GM08714 (cell line): ENCODE measurements at regions not wholly inside any gene's neighbourhood (a gene's known extent, or its start where the extent isn't known, plus 50 kb on each side); places are given as distances from the start of the nearest gene placed in this dataset.

Experiments
- H3K4me3 ChIP-seq: fragments of 200-500 bp; sonication (Bioruptor generic); 2 replicates; pipeline ENCODE4 v1.5.1; 2014; ENCODE audit warnings: mild to moderate bottlenecking, low read length, inconsistent platforms
- ZNF274 ChIP-seq: IDR thresholded peaks from 2 replicates; pipeline ENCODE4 v1.6.1; 2012; ENCODE audit warnings: mild to moderate bottlenecking, low read depth, low read length

- no peak overlapping the region for H3K4me3 ChIP-seq
- no peak for TF ChIP-seq ZNF274
Measured at GRCh38 chr6:22091424-22091948, 205.3 kb downstream of the PRL start.

- no peak for TF ChIP-seq ZNF274
- no peak overlapping the region for H3K4me3 ChIP-seq
Measured at GRCh38 chr6:22095836-22096235, 201.0 kb downstream of the PRL start.

GRCh38 chr6:22098601-22099031 lies 198.2 kb downstream of the PRL start:
- H3K4me3 ChIP-seq = no peak overlapping the region
- no peak for TF ChIP-seq ZNF274

GRCh38 chr6:22099231-22099630 lies 197.6 kb downstream of the PRL start:
- no peak for TF ChIP-seq ZNF274
- no peak overlapping the region for H3K4me3 ChIP-seq

- TF ChIP-seq ZNF274 = no peak
- no peak overlapping the region for H3K4me3 ChIP-seq
Measured at GRCh38 chr6:22099923-22100322, 196.9 kb downstream of the PRL start.

- no peak for TF ChIP-seq ZNF274
- no peak overlapping the region for H3K4me3 ChIP-seq
Measured at GRCh38 chr6:22101163-22101562, 195.7 kb downstream of the PRL start.

- H3K4me3 ChIP-seq = no peak overlapping the region
- no peak for TF ChIP-seq ZNF274
Measured at GRCh38 chr6:22102671-22103070, 194.2 kb downstream of the PRL start.

GRCh38 chr6:22106451-22106850 lies 190.4 kb downstream of the PRL start:
- no peak for TF ChIP-seq ZNF274

GRCh38 chr6:22106961-22107360 lies 189.9 kb downstream of the PRL start:
- no peak overlapping the region for H3K4me3 ChIP-seq
- no peak for TF ChIP-seq ZNF274

More at GRCh38 chr6:22106451-22106850, 190.4 kb downstream of the PRL start:
- no peak overlapping the region for H3K4me3 ChIP-seq

GRCh38 chr6:22108199-22108598 lies 188.6 kb downstream of the PRL start:
- no peak overlapping the region for H3K4me3 ChIP-seq
- no peak for TF ChIP-seq ZNF274

- H3K4me3 ChIP-seq = no peak overlapping the region
- no peak for TF ChIP-seq ZNF274
Measured at GRCh38 chr6:22110061-22110460, 186.8 kb downstream of the PRL start.

GRCh38 chr6:22112461-22112860 lies 184.4 kb downstream of the PRL start:
- TF ChIP-seq ZNF274 = no peak
- H3K4me3 ChIP-seq = no peak overlapping the region

- TF ChIP-seq ZNF274 = no peak
- no peak overlapping the region for H3K4me3 ChIP-seq
Measured at GRCh38 chr6:22113026-22113766, 183.6 kb downstream of the PRL start.

- no peak for TF ChIP-seq ZNF274
- H3K4me3 ChIP-seq = no peak overlapping the region
Measured at GRCh38 chr6:22115559-22115958, 181.3 kb downstream of the PRL start.

GRCh38 chr6:22117631-22118030 lies 179.2 kb downstream of the PRL start:
- no peak for TF ChIP-seq ZNF274
- no peak overlapping the region for H3K4me3 ChIP-seq

GRCh38 chr6:22119500-22119899 lies 177.3 kb downstream of the PRL start:
- no peak overlapping the region for H3K4me3 ChIP-seq

More at GRCh38 chr6:22119500-22119899, 177.3 kb downstream of the PRL start:
- TF ChIP-seq ZNF274 = no peak
